ENCODE measurements at regions not wholly inside any gene's neighbourhood (a gene's known extent, or its start where the extent isn't known, plus 50 kb on each side); places are given as distances from the start of the nearest gene placed in this dataset.

DNA sequence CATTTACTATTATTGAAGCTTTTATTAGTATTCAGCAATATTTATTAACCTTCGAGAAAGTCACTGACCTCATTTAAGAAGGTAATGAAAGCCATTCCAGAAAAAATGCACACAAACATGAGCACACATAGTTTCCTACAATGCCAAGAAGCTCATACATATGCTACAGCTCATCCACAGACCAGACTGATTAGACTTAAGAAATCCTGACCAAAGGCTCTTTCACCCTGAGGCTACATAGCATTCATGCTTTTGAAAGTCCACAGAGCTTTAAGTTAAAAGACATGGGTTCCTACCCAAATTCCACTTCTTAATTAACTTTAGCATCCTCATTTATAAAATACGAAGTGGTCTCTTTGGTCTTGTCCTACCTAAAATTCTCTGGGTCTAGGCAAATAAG is 430.4 kb downstream of the TBC1D32 start:
- TF ChIP-seq, protein P1, sequence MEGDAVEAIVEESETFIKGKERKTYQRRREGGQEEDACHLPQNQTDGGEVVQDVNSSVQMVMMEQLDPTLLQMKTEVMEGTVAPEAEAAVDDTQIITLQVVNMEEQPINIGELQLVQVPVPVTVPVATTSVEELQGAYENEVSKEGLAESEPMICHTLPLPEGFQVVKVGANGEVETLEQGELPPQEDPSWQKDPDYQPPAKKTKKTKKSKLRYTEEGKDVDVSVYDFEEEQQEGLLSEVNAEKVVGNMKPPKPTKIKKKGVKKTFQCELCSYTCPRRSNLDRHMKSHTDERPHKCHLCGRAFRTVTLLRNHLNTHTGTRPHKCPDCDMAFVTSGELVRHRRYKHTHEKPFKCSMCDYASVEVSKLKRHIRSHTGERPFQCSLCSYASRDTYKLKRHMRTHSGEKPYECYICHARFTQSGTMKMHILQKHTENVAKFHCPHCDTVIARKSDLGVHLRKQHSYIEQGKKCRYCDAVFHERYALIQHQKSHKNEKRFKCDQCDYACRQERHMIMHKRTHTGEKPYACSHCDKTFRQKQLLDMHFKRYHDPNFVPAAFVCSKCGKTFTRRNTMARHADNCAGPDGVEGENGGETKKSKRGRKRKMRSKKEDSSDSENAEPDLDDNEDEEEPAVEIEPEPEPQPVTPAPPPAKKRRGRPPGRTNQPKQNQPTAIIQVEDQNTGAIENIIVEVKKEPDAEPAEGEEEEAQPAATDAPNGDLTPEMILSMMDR (conservative IDR thresholded peaks at IDR 0.05; ENCODE audit: low read depth in 2 of 2) = no peak
- no peak for TF ChIP-seq EZH2 (IDR thresholded peaks at IDR 0.05; ENCODE audit: low read depth, unreplicated experiment)
